Keratinocyte (primary cell): ENCODE measurements at regions not wholly inside any gene's neighbourhood (a gene's known extent, or its start where the extent isn't known, plus 50 kb on each side); places are given as distances from the start of the nearest gene placed in this dataset.

Experiments
- DNase-seq: peaks from one replicate; pipeline ENCODE4 v3.0.0-alpha.2; 2011; ENCODE audit warnings: low read depth, missing footprints, low spot score
- FAIRE-seq: peaks from 2 replicates; lab custom pipeline; 2011; peaks lifted over from hg19 to GRCh38; lab: Jason Lieb, UNC
- H2AFZ ChIP-seq: 2 replicates; pipeline ENCODE4 v1.6.0; 2012; ENCODE audit warnings: low read length, control low read depth, inconsistent platforms; ENCODE audit not compliant: control insufficient read depth
- H3K27ac ChIP-seq: 2 replicates; pipeline ENCODE4 v1.5.1; 2011; ENCODE audit warnings: low read length; ENCODE audit not compliant: control insufficient read depth, insufficient read depth
- H3K27me3 ChIP-seq: 3 replicates; pipeline ENCODE4 v1.6.0; 2011; ENCODE audit warnings: low read length; ENCODE audit not compliant: control insufficient read depth, insufficient read depth; ENCODE audit errors: extremely low read depth
- H3K36me3 ChIP-seq, 2 experiments: 2 replicates in 1 of 2; 3 replicates in 1 of 2; pipeline ENCODE4 v1.5.1; 2011; ENCODE audit warnings: low read length in 2 of 2, mild to moderate bottlenecking in 1 of 2; ENCODE audit not compliant: control insufficient read depth in 2 of 2, insufficient read depth in 2 of 2; ENCODE audit errors: extremely low read depth in 1 of 2
- H3K4me1 ChIP-seq: 3 replicates; pipeline ENCODE4 v1.5.1; 2011; ENCODE audit warnings: low read length; ENCODE audit not compliant: control insufficient read depth, insufficient read depth; ENCODE audit errors: extremely low read depth
- H3K4me2 ChIP-seq: 3 replicates; pipeline ENCODE4 v1.6.0; 2011; ENCODE audit warnings: low read depth, low read length; ENCODE audit not compliant: control insufficient read depth, insufficient read depth; ENCODE audit errors: extremely low read depth
- H3K4me3 ChIP-seq, 3 experiments: fragments of 200-600 bp in 1 of 3; sonication (generic) in 1 of 3; 2 replicates in 2 of 3; 3 replicates in 1 of 3; pipeline ENCODE4 v1.5.1; 2011 to 2016; ENCODE audit warnings: low read length in 3 of 3, mild to moderate bottlenecking in 3 of 3, control low read depth in 2 of 3, inconsistent platforms in 1 of 3, low read depth in 1 of 3, mixed read lengths in 1 of 3, mixed run types in 1 of 3, moderate library complexity in 1 of 3; ENCODE audit not compliant: control insufficient read depth in 2 of 3, insufficient read depth in 2 of 3; ENCODE audit errors: extremely low read depth in 1 of 3
- H3K79me2 ChIP-seq: 2 replicates; pipeline ENCODE4 v1.6.0; 2012; ENCODE audit warnings: low read length; ENCODE audit not compliant: control insufficient read depth, insufficient read depth
- H3K9ac ChIP-seq: 3 replicates; pipeline ENCODE4 v1.6.0; 2011; ENCODE audit warnings: low read length; ENCODE audit not compliant: control insufficient read depth, insufficient read depth; ENCODE audit errors: extremely low read depth
- H3K9me1 ChIP-seq: 3 replicates; pipeline ENCODE4 v1.6.0; 2011; ENCODE audit warnings: low read length; ENCODE audit not compliant: control insufficient read depth, insufficient read depth; ENCODE audit errors: extremely low read depth
- H3K9me3 ChIP-seq: 2 replicates; pipeline ENCODE4 v1.5.1; 2012; ENCODE audit warnings: low read depth, low read length; ENCODE audit not compliant: control insufficient read depth
- H4K20me1 ChIP-seq: 3 replicates; pipeline ENCODE4 v1.6.0; 2011; ENCODE audit warnings: low read length; ENCODE audit not compliant: control insufficient read depth, insufficient read depth; ENCODE audit errors: extremely low read depth
- EZH2 ChIP-seq: IDR thresholded peaks from one replicate; pipeline ENCODE4 v1.6.1; 2012; ENCODE audit warnings: inconsistent platforms, mild to moderate bottlenecking, low read length, moderate library complexity
- dilution Hi-C: fragments of 300-500 bp; cut with MboI; formaldehyde crosslinking; loops from one replicate; pipeline ENCODE4 v1.7.0; 2020; ENCODE audit warnings: low sequenced_read_pairs; ENCODE audit not compliant: extremely low pct_ligation_motif_present
- TF ChIP-seq, protein P1 (sequence below), 3 experiments: IDR thresholded peaks in 1 of 3; conservative IDR thresholded peaks in 1 of 3; optimal IDR thresholded peaks in 1 of 3; 2 replicates in 2 of 3; 3 replicates in 1 of 3; pipeline versions ENCODE3 to v1.5.1; 2011; ENCODE audit warnings: low read length in 3 of 3, mild to moderate bottlenecking in 3 of 3, moderate library complexity in 2 of 3, control low read depth in 1 of 3, inconsistent platforms in 1 of 3; ENCODE audit not compliant: insufficient read depth in 2 of 3; ENCODE audit errors: extremely low read depth in 1 of 3

DNA sequence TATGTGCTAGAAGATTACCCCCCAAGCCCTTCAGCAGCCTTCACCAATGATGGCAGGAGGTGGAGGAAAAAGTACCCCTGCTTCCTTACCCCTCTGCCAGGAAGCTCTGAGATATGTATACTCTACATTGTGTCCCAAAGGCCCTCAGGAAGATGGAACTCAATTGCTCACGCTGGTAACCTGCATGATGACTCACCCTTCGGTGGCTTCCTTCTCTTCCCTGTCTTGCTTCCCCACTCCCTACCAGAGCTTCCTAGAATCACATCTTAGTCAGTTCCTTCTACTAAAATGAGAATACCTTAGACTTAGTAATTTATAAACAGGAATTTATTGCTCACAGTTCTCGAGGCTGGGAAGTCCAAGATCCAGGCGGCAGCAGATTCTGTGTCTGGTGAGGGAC is 405.6 kb downstream of the TYW1 start:
- Histone ChIP-seq H3K4me3 (no peak overlapping the region), H3K4me1 (no peaks in the 10 kb centered on the region), H2AFZ (no peak overlapping the region), H3K27me3 (no peaks in the 10 kb centered on the region), H3K9ac (no peak overlapping the region), H3K79me2 (no peaks in the 10 kb centered on the region), H3K27ac (no peak overlapping the region), H3K4me2 (no peak overlapping the region), H4K20me1 (no peaks in the 10 kb centered on the region), H3K36me3 (no peaks in the 10 kb centered on the region), H3K9me3 (no peaks in the 10 kb centered on the region), H3K9me1 (no peaks in the 10 kb centered on the region)
- DNase-seq (no peak), FAIRE-seq (no peak)
- dilution Hi-C loops = no loop called here
- TF ChIP-seq, protein P1, sequence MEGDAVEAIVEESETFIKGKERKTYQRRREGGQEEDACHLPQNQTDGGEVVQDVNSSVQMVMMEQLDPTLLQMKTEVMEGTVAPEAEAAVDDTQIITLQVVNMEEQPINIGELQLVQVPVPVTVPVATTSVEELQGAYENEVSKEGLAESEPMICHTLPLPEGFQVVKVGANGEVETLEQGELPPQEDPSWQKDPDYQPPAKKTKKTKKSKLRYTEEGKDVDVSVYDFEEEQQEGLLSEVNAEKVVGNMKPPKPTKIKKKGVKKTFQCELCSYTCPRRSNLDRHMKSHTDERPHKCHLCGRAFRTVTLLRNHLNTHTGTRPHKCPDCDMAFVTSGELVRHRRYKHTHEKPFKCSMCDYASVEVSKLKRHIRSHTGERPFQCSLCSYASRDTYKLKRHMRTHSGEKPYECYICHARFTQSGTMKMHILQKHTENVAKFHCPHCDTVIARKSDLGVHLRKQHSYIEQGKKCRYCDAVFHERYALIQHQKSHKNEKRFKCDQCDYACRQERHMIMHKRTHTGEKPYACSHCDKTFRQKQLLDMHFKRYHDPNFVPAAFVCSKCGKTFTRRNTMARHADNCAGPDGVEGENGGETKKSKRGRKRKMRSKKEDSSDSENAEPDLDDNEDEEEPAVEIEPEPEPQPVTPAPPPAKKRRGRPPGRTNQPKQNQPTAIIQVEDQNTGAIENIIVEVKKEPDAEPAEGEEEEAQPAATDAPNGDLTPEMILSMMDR (optimal IDR thresholded peaks at IDR 0.05 in 1 of 3, IDR thresholded peaks at IDR 0.05 in 1 of 3, conservative IDR thresholded peaks at IDR 0.05 in 1 of 3; ENCODE audit: extremely low read depth in 1 of 3, insufficient read depth in 2 of 3, low read length in 3 of 3) = no peak
- TF ChIP-seq EZH2 = no peak

DNA sequence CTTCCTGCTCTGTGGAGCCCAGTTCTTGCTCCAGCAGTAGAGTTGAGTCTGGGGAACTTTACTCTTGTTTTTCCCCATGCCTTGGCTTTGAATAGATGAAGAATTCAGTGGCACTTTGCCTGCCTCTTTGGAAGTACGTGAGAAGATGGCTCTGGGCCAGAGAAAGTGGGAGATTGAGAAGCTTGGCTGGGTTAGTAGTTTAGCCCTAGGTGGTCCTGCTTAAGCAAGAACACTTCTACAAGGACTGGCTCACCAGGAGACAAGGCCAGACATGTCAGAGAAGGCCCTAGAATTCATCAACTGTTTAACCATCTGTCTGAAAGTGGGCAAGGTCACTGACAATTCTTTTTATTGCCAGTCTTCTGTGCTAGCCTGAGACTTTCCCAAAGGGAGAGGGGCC is 410.3 kb downstream of the TYW1 start:
- H2AFZ ChIP-seq = no peak overlapping the region
- dilution Hi-C loops = no loop called here
- no peaks in the 10 kb centered on the region for H3K79me2 ChIP-seq
- DNase-seq (no peak), FAIRE-seq (no peak)
- no peaks in the 10 kb centered on the region for H3K9me1 ChIP-seq
- no peak overlapping the region for H3K4me3 ChIP-seq
- no peaks in the 10 kb centered on the region for H4K20me1 ChIP-seq
- no peak overlapping the region for H3K4me2 ChIP-seq
- H3K4me1 ChIP-seq = no peaks in the 10 kb centered on the region
- H3K9me3 ChIP-seq = no peaks in the 10 kb centered on the region
- H3K9ac ChIP-seq = no peak overlapping the region
- no peak for TF ChIP-seq EZH2
- H3K36me3 ChIP-seq = no peaks in the 10 kb centered on the region
- H3K27ac ChIP-seq = no peak overlapping the region
- H3K27me3 ChIP-seq = no peaks in the 10 kb centered on the region

DNA sequence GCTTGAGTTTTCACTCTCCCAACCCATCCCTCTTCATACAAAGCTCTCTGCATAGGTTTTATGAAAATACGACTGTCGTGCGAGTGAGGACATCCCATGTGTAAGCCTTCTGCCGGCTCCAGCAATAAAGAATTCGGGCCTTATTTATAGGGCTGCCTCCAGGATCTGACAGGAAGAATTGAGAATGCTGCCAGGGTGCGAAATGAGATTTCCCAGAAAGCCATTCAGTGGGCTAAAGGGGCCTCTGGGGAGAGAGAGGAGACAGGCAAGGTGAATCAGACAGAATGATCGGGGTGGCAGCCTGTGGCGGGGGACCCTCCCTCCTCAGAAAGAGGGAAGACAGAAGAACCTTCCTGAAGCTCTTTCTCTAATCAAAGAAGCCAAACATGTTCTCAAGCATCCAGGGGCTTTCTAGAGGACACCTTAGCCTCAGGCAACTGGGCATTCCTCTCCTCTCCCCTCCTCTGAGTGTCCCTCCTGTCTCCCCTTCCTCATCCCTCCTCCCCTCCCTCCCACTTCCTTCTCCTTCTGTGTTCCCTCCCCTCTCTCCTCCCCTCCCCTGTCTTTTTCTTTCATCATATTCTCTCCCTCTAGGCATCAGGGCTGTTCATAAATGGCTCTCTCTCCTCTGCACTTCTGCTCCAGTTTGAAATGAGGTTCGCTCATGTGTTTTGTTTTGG is 410.9 kb downstream of the TYW1 start:
- no peaks in the 10 kb centered on the region for H3K36me3 ChIP-seq
- H4K20me1 ChIP-seq = no peaks in the 10 kb centered on the region
- no peak for TF ChIP-seq EZH2
- TF ChIP-seq, protein P1 (optimal IDR thresholded peaks at IDR 0.05 in 1 of 3, IDR thresholded peaks at IDR 0.05 in 1 of 3, conservative IDR thresholded peaks at IDR 0.05 in 1 of 3; ENCODE audit: extremely low read depth in 1 of 3, insufficient read depth in 2 of 3, low read length in 3 of 3) = no peak
- no peak for DNase-seq
- H3K27me3 ChIP-seq = no peaks in the 10 kb centered on the region
- no peaks in the 10 kb centered on the region for H3K4me1 ChIP-seq
- no peak overlapping the region for H2AFZ ChIP-seq
- no peak overlapping the region for H3K27ac ChIP-seq
- no peaks in the 10 kb centered on the region for H3K79me2 ChIP-seq
- FAIRE-seq = no peak
- dilution Hi-C loops = no loop called here
- H3K9me3 ChIP-seq = no peaks in the 10 kb centered on the region
- no peak overlapping the region for H3K4me3 ChIP-seq
- no peak overlapping the region for H3K4me2 ChIP-seq
- no peaks in the 10 kb centered on the region for H3K9me1 ChIP-seq
- no peak overlapping the region for H3K9ac ChIP-seq
